ENCODE measurements at regions not wholly inside any gene's neighbourhood (a gene's known extent, or its start where the extent isn't known, plus 50 kb on each side); places are given as distances from the start of the nearest gene placed in this dataset.

GRCh38 chr21:41055266-41055665 is 112.7 kb upstream of the BACE2 start:
- no peak for DNase-seq
- Histone ChIP-seq H3K9me3 (no peaks in the 10 kb centered on the region), H3K36me3 (no peaks in the 10 kb centered on the region), H3K4me3 (no peak overlapping the region), H3K27me3 (no peaks in the 10 kb centered on the region)

- Histone ChIP-seq H3K36me3 (no peaks in the 10 kb centered on the region), H3K9me3 (no peaks in the 10 kb centered on the region), H3K4me3 (no peak overlapping the region), H3K27me3 (no peaks in the 10 kb centered on the region)
- DNase-seq = no peak
Measured at GRCh38 chr21:41059871-41060270, 108.1 kb upstream of the BACE2 start.

- no peaks in the 10 kb centered on the region for H3K36me3 ChIP-seq
- H3K27me3 ChIP-seq = no peaks in the 10 kb centered on the region
- DNase-seq = no peak
- no peaks in the 10 kb centered on the region for H3K9me3 ChIP-seq
- H3K4me3 ChIP-seq = no peak overlapping the region
Measured at GRCh38 chr21:41061701-41062100, 106.3 kb upstream of the BACE2 start.

GRCh38 chr21:41064334-41064791 is 103.6 kb upstream of the BACE2 start:
- no peak overlapping the region for H3K4me3 ChIP-seq

GRCh38 chr21:41064951-41065350 is 103.0 kb upstream of the BACE2 start:
- Histone ChIP-seq H3K9me3 (no peaks in the 10 kb centered on the region), H3K36me3 (no peaks in the 10 kb centered on the region), H3K27me3 (peaks cover 19% of the 10 kb centered on the region), H3K4me3 (no peak overlapping the region)
- no peak for DNase-seq

More at GRCh38 chr21:41064334-41064791, 103.6 kb upstream of the BACE2 start:
- DNase-seq = no peak
- H3K27me3 ChIP-seq = peaks cover 19% of the 10 kb centered on the region
- H3K36me3 ChIP-seq = no peaks in the 10 kb centered on the region
- H3K9me3 ChIP-seq = no peaks in the 10 kb centered on the region

- DNase-seq = no peak
- H3K4me3 ChIP-seq = no peak overlapping the region
- no peaks in the 10 kb centered on the region for H3K9me3 ChIP-seq
- no peaks in the 10 kb centered on the region for H3K36me3 ChIP-seq
- peaks cover 20% of the 10 kb centered on the region for H3K27me3 ChIP-seq
Measured at GRCh38 chr21:41065539-41065938, 102.4 kb upstream of the BACE2 start.

GRCh38 chr21:41066086-41066938 is 101.6 kb upstream of the BACE2 start:
- Histone ChIP-seq H3K9me3 (no peaks in the 10 kb centered on the region), H3K4me3 (no peak overlapping the region), H3K27me3 (peaks cover 21% of the 10 kb centered on the region), H3K36me3 (no peaks in the 10 kb centered on the region)
- DNase-seq = peak; percentile 13

GRCh38 chr21:41067709-41068108 is 100.3 kb upstream of the BACE2 start:
- H3K27me3 ChIP-seq = peaks cover 24% of the 10 kb centered on the region
- no peak overlapping the region for H3K4me3 ChIP-seq
- H3K36me3 ChIP-seq = no peaks in the 10 kb centered on the region
- no peak for DNase-seq
- H3K9me3 ChIP-seq = no peaks in the 10 kb centered on the region

- Histone ChIP-seq H3K27me3 (peaks cover 24% of the 10 kb centered on the region), H3K4me3 (no peak overlapping the region), H3K36me3 (no peaks in the 10 kb centered on the region), H3K9me3 (no peaks in the 10 kb centered on the region)
- DNase-seq = no peak
Measured at GRCh38 chr21:41068496-41068895, 99.5 kb upstream of the BACE2 start.

GRCh38 chr21:41068967-41069642 is 98.9 kb upstream of the BACE2 start:
- peak overlapping the region; percentile 6; the same call in 1 of the 2 replicates for H3K4me3 ChIP-seq
- peaks cover 24% of the 10 kb centered on the region for H3K27me3 ChIP-seq
- H3K36me3 ChIP-seq = no peaks in the 10 kb centered on the region
- H3K9me3 ChIP-seq = no peaks in the 10 kb centered on the region
- DNase-seq = peak; percentile 78

GRCh38 chr21:41070284-41070683 is 97.7 kb upstream of the BACE2 start:
- H3K4me3 ChIP-seq = no peak overlapping the region
- H3K9me3 ChIP-seq = no peaks in the 10 kb centered on the region
- DNase-seq = no peak
- H3K36me3 ChIP-seq = no peaks in the 10 kb centered on the region
- H3K27me3 ChIP-seq = peaks cover 24% of the 10 kb centered on the region

- no peaks in the 10 kb centered on the region for H3K36me3 ChIP-seq
- DNase-seq = no peak
- H3K27me3 ChIP-seq = peaks cover 24% of the 10 kb centered on the region
- H3K9me3 ChIP-seq = no peaks in the 10 kb centered on the region
- H3K4me3 ChIP-seq = no peak overlapping the region
Measured at GRCh38 chr21:41071258-41072171, 96.4 kb upstream of the BACE2 start.

GRCh38 chr21:41073558-41073957 is 94.4 kb upstream of the BACE2 start:
- no peaks in the 10 kb centered on the region for H3K36me3 ChIP-seq

GRCh38 chr21:41074396-41075184 is 93.4 kb upstream of the BACE2 start:
- no peaks in the 10 kb centered on the region for H3K9me3 ChIP-seq
- no peak overlapping the region for H3K4me3 ChIP-seq
- H3K36me3 ChIP-seq = no peaks in the 10 kb centered on the region
- no peak for DNase-seq
- peaks cover 14% of the 10 kb centered on the region for H3K27me3 ChIP-seq

More at GRCh38 chr21:41073558-41073957, 94.4 kb upstream of the BACE2 start:
- Histone ChIP-seq H3K9me3 (no peaks in the 10 kb centered on the region), H3K4me3 (no peak overlapping the region), H3K27me3 (peaks cover 10% of the 10 kb centered on the region)
- DNase-seq = no peak

GRCh38 chr21:41075656-41076055 is 92.3 kb upstream of the BACE2 start:
- no peaks in the 10 kb centered on the region for H3K9me3 ChIP-seq
- H3K27me3 ChIP-seq = peaks cover 13% of the 10 kb centered on the region
- H3K36me3 ChIP-seq = no peaks in the 10 kb centered on the region
- no peak overlapping the region for H3K4me3 ChIP-seq
- DNase-seq = no peak

GRCh38 chr21:41076064-41076463 is 91.9 kb upstream of the BACE2 start:
- Histone ChIP-seq H3K27me3 (peaks cover 16% of the 10 kb centered on the region), H3K36me3 (no peaks in the 10 kb centered on the region), H3K4me3 (no peak overlapping the region), H3K9me3 (no peaks in the 10 kb centered on the region)
- no peak for DNase-seq
